ENCODE measurements at regions not wholly inside any gene's neighbourhood (a gene's known extent, or its start where the extent isn't known, plus 50 kb on each side); places are given as distances from the start of the nearest gene placed in this dataset.

DNA sequence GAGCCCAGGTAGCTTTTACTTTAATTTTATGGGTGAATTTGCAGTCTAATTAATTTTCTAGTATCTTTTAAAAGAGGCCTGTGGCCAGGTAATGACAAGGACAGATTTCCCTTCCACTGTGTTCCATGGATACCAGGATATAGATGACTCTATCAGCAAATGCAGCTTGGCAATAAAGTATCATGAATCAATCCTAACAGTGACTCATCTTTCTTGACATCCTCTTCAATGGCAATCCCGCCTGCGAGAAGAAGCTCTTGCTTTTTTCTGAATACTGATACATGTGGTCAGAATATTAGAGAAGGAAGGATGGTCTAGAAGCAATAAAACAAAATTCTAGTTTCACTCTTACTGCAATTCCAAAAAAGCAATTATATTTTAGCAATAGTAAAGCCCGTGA, 267.8 kb downstream of the DTHD1 start:
- Mint-ChIP-seq H3K4me3 (ENCODE audit: unreplicated experiment) (no peak overlapping the region), H3K36me3 (ENCODE audit: low read depth, unreplicated experiment) (no peaks in the 10 kb centered on the region), H3K9me3 (ENCODE audit: unreplicated experiment) (no peaks in the 10 kb centered on the region), H3K4me1 (ENCODE audit: unreplicated experiment) (no peaks in the 10 kb centered on the region), H3K27ac (ENCODE audit: unreplicated experiment) (no peak overlapping the region), H3K27me3 (ENCODE audit: unreplicated experiment) (no peaks in the 10 kb centered on the region)
- DNase-seq (ENCODE audit: low spot score) = no peak
- TF ChIP-seq CTCF (IDR thresholded peaks at IDR 0.05; ENCODE audit: unreplicated experiment) = no peak

- Mint-ChIP-seq H3K27ac (ENCODE audit: unreplicated experiment) (no peak overlapping the region), H3K4me1 (ENCODE audit: unreplicated experiment) (no peaks in the 10 kb centered on the region), H3K9me3 (ENCODE audit: unreplicated experiment) (no peaks in the 10 kb centered on the region), H3K36me3 (ENCODE audit: low read depth, unreplicated experiment) (no peaks in the 10 kb centered on the region), H3K4me3 (ENCODE audit: unreplicated experiment) (no peak overlapping the region), H3K27me3 (ENCODE audit: unreplicated experiment) (no peaks in the 10 kb centered on the region)
- no peak for DNase-seq (ENCODE audit: low spot score)
- no peak for TF ChIP-seq CTCF (IDR thresholded peaks at IDR 0.05; ENCODE audit: unreplicated experiment)
Observed at GRCh38 chr4:36549992-36550391, 268.6 kb downstream of the DTHD1 start.

DNA sequence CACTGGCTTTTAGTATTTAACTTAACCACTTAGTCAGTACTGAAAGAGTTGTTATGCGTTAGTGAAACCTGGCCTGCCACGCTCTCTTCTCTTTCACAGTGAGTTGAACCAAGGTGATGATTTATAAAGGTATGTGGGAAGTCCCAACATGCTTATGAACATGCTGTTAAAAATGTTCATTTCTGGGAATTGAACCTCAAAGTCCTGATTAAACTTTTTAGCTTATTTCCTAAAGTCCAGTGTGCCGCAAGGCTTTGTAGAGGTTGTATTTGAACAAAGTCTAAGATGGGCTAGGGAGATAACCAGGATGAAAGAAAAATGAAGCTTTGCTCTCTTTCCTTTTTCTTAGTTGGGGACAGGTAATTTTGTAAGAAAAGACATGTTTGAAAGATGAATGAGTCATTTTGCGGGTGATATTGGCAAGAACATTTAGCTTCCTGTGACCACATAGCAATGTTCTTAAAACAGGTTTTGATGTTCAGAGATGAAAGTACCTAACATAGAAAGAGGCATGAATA, 270.3 kb downstream of the DTHD1 start:
- no peaks in the 10 kb centered on the region for H3K27me3 Mint-ChIP-seq (ENCODE audit: unreplicated experiment)
- no peak overlapping the region for H3K4me3 Mint-ChIP-seq (ENCODE audit: unreplicated experiment)
- no peaks in the 10 kb centered on the region for H3K4me1 Mint-ChIP-seq (ENCODE audit: unreplicated experiment)
- H3K27ac Mint-ChIP-seq (ENCODE audit: unreplicated experiment) = no peak overlapping the region
- no peak for TF ChIP-seq CTCF (IDR thresholded peaks at IDR 0.05; ENCODE audit: unreplicated experiment)
- H3K9me3 Mint-ChIP-seq (ENCODE audit: unreplicated experiment) = no peaks in the 10 kb centered on the region
- no peak for DNase-seq (ENCODE audit: low spot score)
- H3K36me3 Mint-ChIP-seq (ENCODE audit: low read depth, unreplicated experiment) = no peaks in the 10 kb centered on the region

DNA sequence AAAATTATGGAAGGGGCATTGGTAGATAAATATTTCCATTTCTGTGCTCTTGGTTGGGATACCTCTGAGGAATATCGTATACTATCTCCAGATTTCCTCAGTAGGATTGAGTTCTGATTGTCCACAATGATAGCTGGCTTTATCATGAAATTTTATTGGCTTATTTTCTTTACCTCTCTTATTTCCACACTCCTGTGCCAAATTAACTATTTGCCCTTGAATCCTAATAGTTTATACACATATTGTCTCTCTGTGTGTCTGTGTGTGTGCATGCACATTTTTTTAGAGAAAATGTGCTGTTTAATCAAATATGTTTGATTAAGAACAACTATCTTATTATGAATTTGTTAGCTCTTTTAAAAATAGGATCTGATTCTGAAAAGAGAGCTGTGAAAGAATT, 271.6 kb downstream of the DTHD1 start:
- Mint-ChIP-seq H3K9me3 (ENCODE audit: unreplicated experiment) (no peaks in the 10 kb centered on the region), H3K4me1 (ENCODE audit: unreplicated experiment) (no peaks in the 10 kb centered on the region), H3K27me3 (ENCODE audit: unreplicated experiment) (no peaks in the 10 kb centered on the region), H3K27ac (ENCODE audit: unreplicated experiment) (no peak overlapping the region), H3K4me3 (ENCODE audit: unreplicated experiment) (no peak overlapping the region), H3K36me3 (ENCODE audit: low read depth, unreplicated experiment) (no peaks in the 10 kb centered on the region)
- TF ChIP-seq CTCF (IDR thresholded peaks at IDR 0.05; ENCODE audit: unreplicated experiment) = no peak
- no peak for DNase-seq (ENCODE audit: low spot score)

DNA sequence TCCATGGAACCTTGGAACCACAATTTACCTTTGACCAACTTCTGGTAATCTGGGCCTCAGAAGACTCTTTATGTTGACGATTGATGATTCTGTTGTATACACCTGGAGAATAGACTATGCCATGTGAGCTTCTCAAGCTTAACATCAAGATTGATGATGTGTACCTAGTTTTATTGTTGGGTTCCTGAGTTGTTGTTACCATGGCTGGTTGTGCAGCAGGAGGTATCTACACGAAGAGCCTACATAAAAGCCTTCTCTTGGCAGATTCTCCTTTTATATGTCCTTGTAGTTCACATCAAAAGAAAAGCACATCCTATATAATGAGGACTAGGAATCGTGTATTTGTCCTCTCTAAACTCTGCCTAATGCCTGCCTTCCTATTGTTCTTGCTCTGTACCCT, 272.0 kb downstream of the DTHD1 start:
- Mint-ChIP-seq H3K4me3 (ENCODE audit: unreplicated experiment) (no peak overlapping the region), H3K27ac (ENCODE audit: unreplicated experiment) (no peak overlapping the region), H3K27me3 (ENCODE audit: unreplicated experiment) (no peaks in the 10 kb centered on the region), H3K4me1 (ENCODE audit: unreplicated experiment) (no peaks in the 10 kb centered on the region), H3K36me3 (ENCODE audit: low read depth, unreplicated experiment) (no peaks in the 10 kb centered on the region), H3K9me3 (ENCODE audit: unreplicated experiment) (no peaks in the 10 kb centered on the region)
- no peak for DNase-seq (ENCODE audit: low spot score)
- TF ChIP-seq CTCF (IDR thresholded peaks at IDR 0.05; ENCODE audit: unreplicated experiment) = no peak
